ENCODE measurements at regions not wholly inside any gene's neighbourhood (a gene's known extent, or its start where the extent isn't known, plus 50 kb on each side); places are given as distances from the start of the nearest gene placed in this dataset.

- DNase-seq = no peak
Observed at GRCh38 chr18:76567835-76568445, 72.9 kb upstream of the ZNF516 start.

- DNase-seq = no peak
Observed at GRCh38 chr18:76566987-76567386, 71.9 kb upstream of the ZNF516 start.

- DNase-seq = peak; percentile 13 to 15
Observed at GRCh38 chr18:76565238-76566173, 70.5 kb upstream of the ZNF516 start.

- DNase-seq = no peak
Observed at GRCh38 chr18:76564655-76565237, 69.7 kb upstream of the ZNF516 start.

GRCh38 chr18:76564117-76564516 is 69.1 kb upstream of the ZNF516 start:
- DNase-seq = no peak

GRCh38 chr18:76562286-76563122 is 67.5 kb upstream of the ZNF516 start:
- no peak for DNase-seq

GRCh38 chr18:76558881-76559667 is 64.0 kb upstream of the ZNF516 start:
- no peak for DNase-seq

- no peak for DNase-seq
Observed at GRCh38 chr18:76557026-76557575, 62.1 kb upstream of the ZNF516 start.

- peak; percentile 38 to 58 for DNase-seq
Observed at GRCh38 chr18:76554547-76555222, 59.6 kb upstream of the ZNF516 start.

GRCh38 chr18:76553715-76554546 is 58.9 kb upstream of the ZNF516 start:
- DNase-seq = no peak

GRCh38 chr18:76548541-76548940 is 53.5 kb upstream of the ZNF516 start:
- DNase-seq = no peak

GRCh38 chr18:76547296-76547695 is 52.3 kb upstream of the ZNF516 start:
- DNase-seq = no peak

GRCh38 chr18:76546436-76546835 is 51.4 kb upstream of the ZNF516 start:
- DNase-seq = no peak

GRCh38 chr18:76546088-76546435 is 51.0 kb upstream of the ZNF516 start:
- DNase-seq = no peak

GRCh38 chr18:76545433-76546087 is 50.5 kb upstream of the ZNF516 start:
- no peak for DNase-seq

GRCh38 chr18:76544511-76545345 is 49.7 kb upstream of the ZNF516 start:
- DNase-seq = peak in 1 of 2 experiments; percentile 12

Measured in NCI-H1930 (cell line).